K562 (cell line): ENCODE measurements at regions not wholly inside any gene's neighbourhood (a gene's known extent, or its start where the extent isn't known, plus 50 kb on each side); places are given as distances from the start of the nearest gene placed in this dataset.

Experiments
- ATAC-seq: fragments of 200-7000 bp; cut with Tn5 transposase; 3 replicates; pipeline ENCODE4 v1.9.1; 2020; ENCODE audit warnings: moderate library complexity
- BruUV-seq: library from RNA; stranded (reverse); fragments of 400-500 nt; replicated peaks from 2 replicates; lab custom pipeline; 2021; lab: Mats Ljungman, UMichigan
- CTCF ChIA-PET: fragments of 300-600 bp; formaldehyde crosslinking; extraction: SDS; loops from one replicate; lab custom pipeline; 2021; ENCODE audit warnings: low intra/inter-chr PET ratio; lab: Yijun Ruan, JAX
- POLR2A ChIA-PET: fragments of 300-600, 350-650 bp; sonication (Branson Sonifier 250); formaldehyde crosslinking; extraction: SDS; loops from one replicate; lab custom pipeline; 2021; ENCODE audit warnings: antibody characterized with exemption, inconsistent platforms; lab: Yijun Ruan, JAX
- DNase-seq, 4 experiments: peaks; one replicate each; pipeline versions ENCODE4 v3.0.0 to v3.0.0-alpha.2; 2011 to 2018; ENCODE audit warnings: low spot score in 3 of 4, mixed read lengths in 3 of 4; ENCODE audit errors: extremely low read depth in 1 of 4
- FAIRE-seq: peaks from 2 replicates; lab custom pipeline; 2011; peaks lifted over from hg19 to GRCh38; lab: Jason Lieb, UNC
- H2AFZ ChIP-seq: 2 replicates; pipeline ENCODE4 v1.6.0; 2011; ENCODE audit warnings: low read depth, low read length, control low read depth, inconsistent platforms
- H3K27ac ChIP-seq: fragments of 200-600 bp; 3 replicates; pipeline ENCODE4 v1.8.0; 2011; ENCODE audit warnings: low read depth, mild to moderate bottlenecking, control low read depth, inconsistent platforms, low read length, moderate library complexity, mixed read lengths; ENCODE audit errors: extremely low read depth
- H3K27me3 ChIP-seq, 2 experiments: fragments of 300-600 bp in 1 of 2; 2 replicates in 1 of 2; 3 replicates in 1 of 2; pipeline versions ENCODE4 v1.6.0 to v1.8.0; 2011; ENCODE audit warnings: inconsistent platforms in 2 of 2, low read length in 2 of 2, mild to moderate bottlenecking in 1 of 2, mixed read lengths in 1 of 2, moderate library complexity in 1 of 2; ENCODE audit not compliant: control insufficient read depth in 2 of 2, insufficient read depth in 2 of 2
- H3K36me3 ChIP-seq: fragments of 300-600 bp; 3 replicates; pipeline ENCODE4 v1.8.0; 2011; ENCODE audit warnings: mild to moderate bottlenecking, low read length, inconsistent platforms; ENCODE audit not compliant: control insufficient read depth, insufficient read depth
- H3K4me1 ChIP-seq, 2 experiments: fragments of 200-600 bp in 1 of 2; replicated peaks in 1 of 2; 2 replicates in 1 of 2; 3 replicates in 1 of 2; pipeline versions ENCODE4 v1.5.1 to v1.8.0; 2011; ENCODE audit warnings: inconsistent platforms in 2 of 2, low read length in 2 of 2, mild to moderate bottlenecking in 1 of 2, mixed read lengths in 1 of 2, moderate library complexity in 1 of 2; ENCODE audit not compliant: control insufficient read depth in 2 of 2, insufficient read depth in 2 of 2
- H3K4me2 ChIP-seq: 2 replicates; pipeline ENCODE4 v1.6.1; 2011; ENCODE audit warnings: low read length, control low read depth, inconsistent platforms, mixed read lengths; ENCODE audit not compliant: insufficient read depth
- H3K4me3 ChIP-seq: fragments of 200-600 bp; sonication (generic), shearing (Covaris generic); 2 replicates; pipeline ENCODE4 v1.5.1; 2016; ENCODE audit warnings: control low read depth, inconsistent platforms
- H3K79me2 ChIP-seq: fragments of 200-600 bp; 3 replicates; pipeline ENCODE4 v1.8.0; 2011; ENCODE audit warnings: low read length, inconsistent platforms; ENCODE audit not compliant: control insufficient read depth, insufficient read depth
- H3K9ac ChIP-seq, 2 experiments: 2 replicates each; pipeline versions ENCODE4 v1.6.0 to v1.6.1; 2011; ENCODE audit warnings: low read depth in 2 of 2, low read length in 2 of 2, control low read depth in 1 of 2, inconsistent platforms in 1 of 2, mild to moderate bottlenecking in 1 of 2, mixed read lengths in 1 of 2; ENCODE audit not compliant: insufficient read depth in 1 of 2
- H3K9me1 ChIP-seq: one replicate; pipeline ENCODE4 v1.6.0; 2011; ENCODE audit warnings: inconsistent platforms, mild to moderate bottlenecking, low read length, moderate library complexity; ENCODE audit not compliant: control insufficient read depth, insufficient read depth
- H3K9me3 ChIP-seq: replicated peaks from 2 replicates; pipeline ENCODE4 v1.5.1; 2011; ENCODE audit warnings: low read depth, low read length, inconsistent platforms; ENCODE audit not compliant: control insufficient read depth, insufficient read depth
- H4K20me1 ChIP-seq: replicated peaks from 2 replicates; pipeline ENCODE4 v1.6.1; 2011; ENCODE audit warnings: low read length, inconsistent platforms, mixed read lengths; ENCODE audit not compliant: control insufficient read depth, insufficient read depth
- CBX3 ChIP-seq, 2 experiments: IDR thresholded peaks; 1 replicate in 1 of 2; 2 replicates in 1 of 2; pipeline ENCODE4 v1.6.1; 2012; ENCODE audit warnings: inconsistent platforms in 2 of 2, low read length in 2 of 2, borderline replicate concordance in 1 of 2, control low read depth in 1 of 2
- CEBPB ChIP-seq: fragments of 450-650 bp; IDR thresholded peaks from 2 replicates; pipeline ENCODE4 v1.6.1; 2016; ENCODE audit warnings: missing genetic modification characterization, missing compliant biosample characterization
- GABPB1 ChIP-seq: sonication (generic); formaldehyde crosslinking; IDR thresholded peaks from 2 replicates; pipeline ENCODE4 v1.8.0; 2022; ENCODE audit warnings: mild to moderate bottlenecking, missing genetic modification reagents
- SLC30A9 ChIP-seq: fragments of 250-450 bp; sonication (Bioruptor Pico); IDR thresholded peaks from 2 replicates; pipeline ENCODE4 v1.8.0; 2022; ENCODE audit warnings: mild to moderate bottlenecking, moderate library complexity
- SMARCA4 ChIP-seq: fragments of 450-650 bp; IDR thresholded peaks from 2 replicates; pipeline ENCODE4 v1.6.1; 2016
- TOE1 ChIP-seq, 2 experiments: fragments of 450-650 bp in 1 of 2; sonication (generic) in 1 of 2; formaldehyde crosslinking in 1 of 2; IDR thresholded peaks; 2 replicates each; pipeline versions ENCODE4 v1.7.1 to v1.8.0; 2016 to 2022; ENCODE audit warnings: borderline replicate concordance in 2 of 2, mild to moderate bottlenecking in 2 of 2, antibody characterized with exemption in 1 of 2, inconsistent platforms in 1 of 2, low read depth in 1 of 2, missing genetic modification reagents in 1 of 2, moderate library complexity in 1 of 2
- ZBTB26 ChIP-seq: fragments of 450-650 bp; formaldehyde crosslinking; IDR thresholded peaks from 2 replicates; pipeline ENCODE4 v1.4.0; 2022; ENCODE audit warnings: missing genetic modification characterization
- ZFP1 ChIP-seq: fragments of 450-650 bp; formaldehyde crosslinking; IDR thresholded peaks from 2 replicates; pipeline ENCODE4 v1.4.0; 2020; ENCODE audit warnings: mild to moderate bottlenecking, mixed read lengths
- ZNF318 ChIP-seq, 2 experiments: fragments of 450-650 bp; IDR thresholded peaks; 2 replicates each; pipeline ENCODE4 v1.6.1; 2016; ENCODE audit warnings: mild to moderate bottlenecking in 2 of 2, borderline replicate concordance in 1 of 2, low read depth in 1 of 2, moderate library complexity in 1 of 2
- ZNF639 ChIP-seq, 2 experiments: fragments of 200-800 bp in 1 of 2; sonication (Bioruptor generic) in 1 of 2; sonication (generic) in 1 of 2; formaldehyde crosslinking in 1 of 2; IDR thresholded peaks in 1 of 2; conservative IDR thresholded peaks in 1 of 2; 2 replicates each; pipeline versions ENCODE4 v1.5.0 to v1.6.1; 2016 to 2020; ENCODE audit warnings: missing compliant biosample characterization in 1 of 2, missing genetic modification characterization in 1 of 2, missing genetic modification reagents in 1 of 2
- WGBS: fragments of 100-300 bp; shearing (Covaris generic); methylation state at CpG from one replicate; pipeline ENCODE4 v1.1.6; 2016; ENCODE audit warnings: low coverage, mixed read lengths; ENCODE audit not compliant: insufficient coverage; ENCODE audit errors: missing lambda C conversion rate; 5-methylcytosine and 5-hydroxymethylcytosine counted together
- in situ Hi-C: fragments of 300-500 bp; cut with MboI; formaldehyde crosslinking; loops from 4 replicates; pipeline ENCODE4 v1.15.0; 2018; ENCODE audit warnings: inconsistent platforms, mixed read lengths
- intact Hi-C: fragments of 100-400 bp; cut with micrococcal nuclease; formaldehyde crosslinking; loops from 2 replicates; pipeline ENCODE4 v1.14.2; 2022

- intact Hi-C loops: no loop called here
- POLR2A ChIA-PET: no interaction called here
- H3K4me2 ChIP-seq: no peak overlapping the region
- no peaks in the 10 kb centered on the region for H3K79me2 ChIP-seq
- CTCF ChIA-PET: no interaction called here
- no peaks in the 10 kb centered on the region for H3K27me3 ChIP-seq
- no peaks in the 10 kb centered on the region for H3K4me1 ChIP-seq
- no TSS peak for BruUV-seq
- DNase-seq: no peak
- no peak overlapping the region for H2AFZ ChIP-seq
- no peaks in the 10 kb centered on the region for H3K9me1 ChIP-seq
- WGBS: 0% methylated on average over 3 of the region's 3 CpGs
- no peak overlapping the region for H3K4me3 ChIP-seq
- no peak overlapping the region for H3K27ac ChIP-seq
- no peaks in the 10 kb centered on the region for H3K9me3 ChIP-seq
- no peak for ATAC-seq
- no peaks in the 10 kb centered on the region for H4K20me1 ChIP-seq
- H3K9ac ChIP-seq: no peak overlapping the region
- FAIRE-seq: no peak
- in situ Hi-C loops: no loop called here
- no peaks in the 10 kb centered on the region for H3K36me3 ChIP-seq
- TF ChIP-seq ZNF318 (IDR thresholded peaks at IDR 0.05; ENCODE audit: borderline replicate concordance in 1 of 2, low read depth in 1 of 2) (no peak), ZNF639 (CRISPR knock-in tag; conservative IDR thresholded peaks at IDR 0.05 in 1 of 2, IDR thresholded peaks at IDR 0.05 in 1 of 2) (no peak), ZBTB26 (CRISPR knock-in tag) (no peak), TOE1 (IDR thresholded peaks at IDR 0.05; ENCODE audit: borderline replicate concordance) (no peak), TOE1 (CRISPR knock-in tag; IDR thresholded peaks at IDR 0.05; ENCODE audit: borderline replicate concordance, low read depth) (no peak), SLC30A9 (CRISPR knock-in tag) (no peak), CEBPB (no peak), CBX3 (IDR thresholded peaks at IDR 0.05; ENCODE audit: borderline replicate concordance in 1 of 2, low read length in 2 of 2) (no peak), GABPB1 (no peak), ZFP1 (CRISPR knock-in tag) (no peak), SMARCA4 (no peak)
Measured at GRCh38 chr5:59956130-59956783, 62.7 kb upstream of the PDE4D start.
